ENCODE measurements at regions not wholly inside any gene's neighbourhood (a gene's known extent, or its start where the extent isn't known, plus 50 kb on each side); places are given as distances from the start of the nearest gene placed in this dataset.
"Not testable (repeated sequence)": the region's sequence is repeated elsewhere in the genome, so short reads cannot be mapped to it uniquely, and the experiment has no call there.

DNA sequence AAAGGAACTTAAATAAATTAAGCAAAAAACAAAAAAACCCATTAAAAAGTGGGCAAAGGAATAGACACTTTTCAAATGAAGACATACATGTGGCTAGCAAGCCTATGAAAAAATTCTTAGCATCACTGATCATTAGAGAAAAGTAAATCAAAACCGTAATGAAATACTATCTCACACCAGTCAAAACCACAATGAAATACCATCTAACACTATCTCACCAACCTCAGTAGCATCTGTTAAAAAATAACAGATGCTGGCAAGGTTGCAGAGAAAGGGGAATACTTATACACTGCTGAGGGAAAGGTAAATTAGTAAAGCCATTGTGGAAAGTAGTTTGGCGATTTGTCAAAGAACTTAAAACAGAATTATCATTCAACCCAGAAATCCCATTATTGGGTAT lies 381.1 kb downstream of the FLRT2 start:
- no peak for DNase-seq (ENCODE audit: low read depth in 2 of 2)

DNA sequence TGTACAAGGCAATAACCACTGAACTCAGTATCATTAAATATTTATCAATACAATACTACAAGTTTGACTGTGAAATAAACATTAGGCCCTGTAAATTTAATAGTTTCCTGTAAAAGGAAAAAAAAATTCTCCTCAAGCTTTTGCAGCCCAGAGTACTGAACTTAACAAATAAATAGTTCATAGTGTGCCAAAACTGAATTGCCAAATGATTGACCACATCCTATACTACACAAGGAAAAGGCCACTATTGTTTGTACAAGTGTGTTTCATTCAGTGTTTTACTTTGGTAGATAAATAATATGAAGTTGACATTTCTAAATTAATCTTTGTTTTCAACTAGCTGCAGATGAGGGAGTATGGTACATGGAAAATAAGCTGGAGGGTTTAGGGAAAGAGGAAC lies 379.6 kb downstream of the FLRT2 start:
- DNase-seq (ENCODE audit: low read depth in 2 of 2) = no peak

- no peak for DNase-seq (ENCODE audit: low read depth in 2 of 2)
These were observed 377.6 kb downstream of the FLRT2 start for GRCh38 chr14:85907536-85907935.

DNA sequence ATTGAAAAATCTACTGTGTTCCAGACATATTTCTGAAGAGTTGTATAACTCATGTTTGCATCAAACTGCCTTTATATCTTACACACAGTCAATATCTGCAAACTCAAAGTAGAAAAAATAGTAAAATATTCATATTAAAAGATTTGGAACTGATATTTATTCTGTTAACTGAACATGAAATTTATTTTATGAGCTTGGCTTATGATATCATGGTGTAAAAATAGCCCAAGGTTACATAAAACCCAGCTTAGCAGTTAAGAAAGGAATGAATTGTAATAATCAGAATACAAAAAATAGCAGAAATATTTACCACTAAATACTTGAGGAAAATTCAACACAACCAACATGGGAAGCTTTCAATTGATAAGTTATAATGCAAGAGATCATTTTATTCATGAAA lies 367.9 kb downstream of the FLRT2 start:
- no peak for DNase-seq (ENCODE audit: low read depth in 2 of 2)

DNA sequence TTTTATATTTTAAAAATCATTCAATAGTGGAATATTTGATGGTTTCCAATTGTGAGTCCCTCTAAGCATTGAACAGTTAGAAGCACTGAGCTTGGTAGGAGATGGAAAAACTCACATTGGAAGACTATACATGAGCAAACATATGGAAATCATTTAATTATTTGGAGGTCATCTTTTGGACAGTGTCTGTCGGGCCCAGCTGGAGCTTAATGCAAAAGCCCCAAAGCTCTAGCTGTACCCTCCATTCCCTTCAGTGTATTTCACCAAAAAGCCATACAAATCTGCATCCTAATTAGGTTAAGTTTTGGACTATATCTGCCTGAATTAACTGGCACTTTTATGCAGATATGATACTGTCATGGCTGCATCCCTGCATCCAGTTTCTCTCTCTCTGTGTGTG lies 365.7 kb downstream of the FLRT2 start:
- no peak for DNase-seq (ENCODE audit: low read depth in 2 of 2)

DNA sequence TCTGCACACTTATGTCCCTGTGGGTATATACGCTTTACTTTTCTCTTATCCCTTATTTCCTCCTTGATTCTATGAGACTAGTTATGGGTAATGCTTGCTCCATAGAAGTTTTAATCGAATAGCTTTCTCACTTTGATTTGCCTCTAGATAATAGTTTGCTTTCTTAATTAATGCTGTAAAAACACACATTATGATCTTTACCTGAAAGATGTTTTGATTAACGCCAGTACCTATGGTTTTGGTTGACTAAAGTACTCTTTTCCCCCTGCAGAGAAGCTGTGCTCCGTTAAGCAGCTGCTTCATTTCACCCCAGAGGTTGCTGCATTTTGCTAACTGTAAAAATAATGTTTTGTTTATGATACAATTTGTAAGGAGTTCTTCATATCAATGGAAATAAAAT lies 362.3 kb downstream of the FLRT2 start:
- DNase-seq (ENCODE audit: low read depth in 2 of 2) = no peak

GRCh38 chr14:85883966-85884365 lies 354.0 kb downstream of the FLRT2 start:
- DNase-seq (ENCODE audit: low read depth in 2 of 2) = no peak

GRCh38 chr14:85883101-85883500 lies 353.2 kb downstream of the FLRT2 start:
- no peak for DNase-seq (ENCODE audit: low read depth in 2 of 2)

DNA sequence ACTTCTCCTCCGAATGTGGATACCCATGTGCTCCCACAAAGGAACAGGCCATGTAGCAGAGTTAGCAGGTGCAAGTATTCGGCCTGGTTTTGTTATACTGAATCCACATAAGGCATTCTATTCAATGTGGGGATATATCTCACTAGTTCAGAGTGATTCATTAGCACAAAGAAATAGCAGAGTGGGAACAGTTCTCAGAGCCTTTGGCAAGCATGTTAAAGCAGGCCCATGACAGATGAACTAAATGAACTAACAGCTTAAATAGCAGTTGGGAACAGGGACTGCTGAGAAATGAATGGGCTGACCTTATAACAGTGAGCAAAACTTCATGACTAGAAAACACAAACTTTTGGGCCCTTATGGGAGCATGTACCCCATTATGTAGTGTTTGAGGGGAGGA lies 352.0 kb downstream of the FLRT2 start:
- DNase-seq (ENCODE audit: low read depth in 2 of 2) = no peak

DNA sequence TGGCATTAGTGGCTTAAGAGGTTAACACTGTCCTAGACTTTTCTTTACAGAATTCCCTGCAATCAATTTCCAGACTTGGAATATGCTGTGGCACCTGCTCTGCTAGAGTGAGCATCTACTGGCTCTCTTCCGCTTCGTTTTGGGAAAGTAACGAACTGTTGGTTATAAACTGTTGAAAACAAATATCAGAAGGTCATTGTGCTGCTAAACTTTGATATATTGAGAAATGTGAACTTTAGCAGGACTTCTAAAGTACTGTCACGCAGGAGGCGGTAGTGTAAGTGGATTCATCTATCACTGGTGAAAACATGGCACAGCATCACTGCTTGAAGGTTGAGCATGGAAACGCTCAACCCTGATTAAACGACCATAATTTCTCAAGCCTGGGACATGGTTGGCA lies 348.9 kb downstream of the FLRT2 start:
- no peak for DNase-seq (ENCODE audit: low read depth in 2 of 2)

GRCh38 chr14:85873006-85873405 lies 343.1 kb downstream of the FLRT2 start:
- DNase-seq (ENCODE audit: low read depth in 2 of 2) = no peak

DNA sequence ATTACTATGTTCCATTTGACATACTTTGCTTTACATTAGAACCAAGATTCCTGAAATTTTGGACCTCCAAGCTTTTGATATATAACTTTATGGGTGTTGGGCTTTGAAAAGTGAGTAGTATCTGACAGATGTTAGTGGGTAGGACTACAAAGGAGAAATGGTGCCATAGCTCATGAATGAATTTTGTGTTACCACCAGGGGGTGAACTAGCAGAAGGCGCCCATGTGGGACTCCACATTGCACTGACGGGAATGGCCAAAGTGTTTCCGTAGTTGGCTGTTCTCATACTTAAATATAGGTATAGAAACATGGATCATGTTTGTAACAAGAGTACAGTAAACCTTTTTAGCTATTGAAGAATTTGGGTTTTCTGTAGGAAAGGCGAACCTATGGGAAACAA lies 337.5 kb downstream of the FLRT2 start:
- no peak for DNase-seq (ENCODE audit: low read depth in 2 of 2)

GRCh38 chr14:85865701-85866100 lies 335.8 kb downstream of the FLRT2 start:
- no peak for DNase-seq (ENCODE audit: low read depth in 2 of 2)

- DNase-seq (ENCODE audit: low read depth in 2 of 2) = no peak
These were observed 328.7 kb downstream of the FLRT2 start for GRCh38 chr14:85858634-85859033.

- no peak for DNase-seq (ENCODE audit: low read depth in 2 of 2)
These were observed 326.5 kb downstream of the FLRT2 start for GRCh38 chr14:85856430-85856829.

DNA sequence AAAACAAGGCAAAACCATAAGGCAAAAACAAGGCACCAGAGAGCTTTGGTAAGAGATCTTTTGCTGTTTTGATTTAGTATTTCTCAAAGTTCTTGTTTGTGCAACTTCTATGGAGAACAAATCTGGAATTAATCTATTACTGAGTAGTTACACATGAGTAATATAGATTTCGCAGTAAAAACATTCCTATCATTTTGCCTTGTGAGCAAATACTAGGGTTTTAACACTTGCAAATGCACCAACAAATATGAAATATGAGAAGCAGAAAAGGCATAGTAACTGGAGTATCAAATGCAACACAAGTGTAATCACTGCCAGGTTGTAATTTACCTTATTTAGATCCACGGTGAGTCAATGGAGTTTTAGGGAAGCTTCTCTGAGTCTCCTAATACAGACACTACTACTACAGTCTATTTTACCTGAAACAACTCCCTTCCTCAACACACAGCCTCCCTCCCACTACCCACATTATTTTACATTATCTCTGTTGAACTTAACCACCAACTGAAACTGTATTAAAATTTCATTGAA lies 324.1 kb downstream of the FLRT2 start:
- DNase-seq (ENCODE audit: low read depth in 2 of 2) = no peak

DNA sequence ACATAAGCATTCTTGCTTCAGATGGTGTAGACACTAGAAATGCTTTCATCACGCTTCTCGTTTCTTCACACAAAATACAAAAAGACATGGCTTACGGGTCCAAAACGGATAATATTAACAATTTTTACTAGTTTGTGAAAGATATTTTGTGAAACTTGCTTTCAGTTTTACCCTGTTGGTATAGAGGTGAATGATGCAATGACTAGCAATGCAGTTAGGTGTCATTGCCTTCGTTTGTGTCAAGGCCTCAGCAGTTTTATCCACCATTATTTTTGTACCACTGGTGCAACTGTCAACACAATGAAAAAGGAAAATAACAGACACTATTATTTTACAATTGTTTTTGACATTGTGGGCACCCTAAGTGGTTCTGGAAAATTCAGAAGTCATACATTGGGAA lies 323.0 kb downstream of the FLRT2 start:
- no peak for DNase-seq (ENCODE audit: low read depth in 2 of 2)

- DNase-seq (ENCODE audit: low read depth in 2 of 2) = not testable (repeated sequence)
These were observed 322.2 kb downstream of the FLRT2 start for GRCh38 chr14:85852123-85852522.

GRCh38 chr14:85830549-85830948 lies 300.6 kb downstream of the FLRT2 start:
- DNase-seq (ENCODE audit: low read depth in 2 of 2) = not testable (repeated sequence)

DNA sequence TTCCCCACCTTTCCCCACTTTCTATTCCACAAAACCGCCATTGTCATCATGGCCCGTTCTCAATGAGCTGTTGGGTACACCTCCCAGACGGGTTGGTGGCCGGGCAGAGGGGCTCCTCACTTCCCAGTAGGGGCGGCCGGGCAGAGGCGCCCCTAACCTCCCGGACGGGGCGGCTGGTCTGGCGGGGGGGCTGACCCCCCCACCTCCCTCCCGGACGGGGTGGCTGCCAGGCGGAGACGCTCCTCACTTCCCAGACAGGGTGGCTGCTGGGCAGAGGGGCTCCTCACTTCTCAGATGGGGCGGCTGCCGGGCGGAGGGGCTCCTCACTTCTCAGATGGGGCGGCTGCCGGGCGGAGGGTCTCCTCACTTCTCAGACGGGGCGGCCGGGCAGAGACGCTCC lies 299.7 kb downstream of the FLRT2 start:
- not testable (repeated sequence) for DNase-seq (ENCODE audit: low read depth in 2 of 2)

DNA sequence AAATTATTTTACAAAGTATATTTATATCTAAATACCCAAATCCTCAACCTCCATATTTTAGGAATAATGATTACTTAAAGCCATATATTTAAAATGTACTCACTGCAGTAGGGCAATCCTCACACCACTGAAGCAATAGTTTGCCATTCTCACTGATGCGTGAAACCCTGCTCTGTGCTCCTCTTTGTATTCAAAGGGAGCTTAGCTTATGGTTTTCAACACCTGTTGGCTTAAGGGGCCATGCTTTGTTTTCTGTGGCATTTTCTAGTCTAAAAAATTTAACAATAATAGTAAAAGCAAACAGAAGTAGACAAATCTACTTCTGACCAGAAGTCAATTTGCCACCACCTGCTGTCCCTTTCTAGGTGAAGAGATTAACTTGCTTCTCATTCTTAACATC lies 294.6 kb downstream of the FLRT2 start:
- no peak for DNase-seq (ENCODE audit: low read depth in 2 of 2)

GRCh38 chr14:85822236-85822635 lies 292.3 kb downstream of the FLRT2 start:
- DNase-seq (ENCODE audit: low read depth in 2 of 2) = no peak

GRCh38 chr14:85817430-85817829 lies 287.5 kb downstream of the FLRT2 start:
- DNase-seq (ENCODE audit: low read depth in 2 of 2) = no peak

DNA sequence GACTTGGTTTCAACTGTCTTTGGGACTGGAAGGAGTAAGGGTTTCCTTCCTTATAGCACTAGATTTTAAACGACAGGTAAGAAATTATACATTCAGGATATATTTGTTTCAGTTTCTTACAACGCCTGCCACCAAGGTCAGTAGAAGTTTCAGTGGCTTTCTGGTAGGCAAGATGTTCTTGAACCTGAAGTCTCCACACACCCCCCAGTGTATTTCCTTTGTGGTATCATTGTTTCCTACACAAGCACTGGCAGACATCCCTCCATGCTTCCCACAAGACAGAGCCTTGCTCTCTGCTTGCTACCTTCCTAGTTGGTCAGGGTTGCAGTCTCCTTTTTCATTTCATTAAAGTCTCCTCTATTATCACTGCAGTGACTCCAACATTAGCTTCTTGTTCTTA lies 283.1 kb downstream of the FLRT2 start:
- no peak for DNase-seq (ENCODE audit: low read depth in 2 of 2)

GRCh38 chr14:85811340-85811739 lies 281.4 kb downstream of the FLRT2 start:
- no peak for DNase-seq (ENCODE audit: low read depth in 2 of 2)
